MCF 10A (cell line): ENCODE measurements at regions not wholly inside any gene's neighbourhood (a gene's known extent, or its start where the extent isn't known, plus 50 kb on each side); places are given as distances from the start of the nearest gene placed in this dataset.

Experiments
- BruUV-seq: library from RNA; stranded (reverse); fragments of 400-500 nt; replicated peaks from 2 replicates; lab custom pipeline; 2021; lab: Mats Ljungman, UMichigan
- CTCF ChIA-PET: fragments of 300-600 bp; sonication (Branson Sonifier 250); formaldehyde crosslinking; extraction: SDS; loops from one replicate; lab custom pipeline; 2021; ENCODE audit warnings: antibody characterized with exemption, inconsistent platforms; lab: Yijun Ruan, JAX
- POLR2A ChIA-PET: fragments of 300-600, 350-650 bp; sonication (Branson Sonifier 250); formaldehyde crosslinking; extraction: SDS; loops from one replicate; lab custom pipeline; 2020; ENCODE audit warnings: antibody characterized with exemption, inconsistent platforms; lab: Yijun Ruan, JAX
- DNase-seq: peaks from one replicate; pipeline ENCODE4 v3.0.0-alpha.2; 2018; ENCODE audit not compliant: unreplicated experiment
- H3K27ac Mint-ChIP-seq: one replicate; pipeline ENCODE4 v1.8.0; 2022; ENCODE audit warnings: mild to moderate bottlenecking, low read depth, mixed read lengths; ENCODE audit not compliant: unreplicated experiment
- H3K27me3 Mint-ChIP-seq: one replicate; pipeline ENCODE4 v1.8.0; 2022; ENCODE audit warnings: mixed read lengths; ENCODE audit not compliant: insufficient read depth, unreplicated experiment
- H3K36me3 Mint-ChIP-seq: one replicate; pipeline ENCODE4 v1.8.0; 2022; ENCODE audit warnings: mild to moderate bottlenecking, moderate library complexity, mixed read lengths; ENCODE audit not compliant: insufficient read depth, unreplicated experiment
- H3K4me1 Mint-ChIP-seq: one replicate; pipeline ENCODE4 v1.8.0; 2022; ENCODE audit warnings: mixed read lengths; ENCODE audit not compliant: insufficient read depth, unreplicated experiment
- H3K4me3 Mint-ChIP-seq: one replicate; pipeline ENCODE4 v1.8.0; 2022; ENCODE audit warnings: mild to moderate bottlenecking, moderate library complexity, mixed read lengths; ENCODE audit not compliant: unreplicated experiment
- H3K9me3 Mint-ChIP-seq: one replicate; pipeline ENCODE4 v1.8.0; 2022; ENCODE audit warnings: mixed read lengths; ENCODE audit not compliant: unreplicated experiment
- CTCF ChIP-seq: fragments of 200-600 bp; IDR thresholded peaks from one replicate; pipeline ENCODE4 v1.8.0; 2022; ENCODE audit warnings: antibody characterized with exemption, mild to moderate bottlenecking; ENCODE audit not compliant: unreplicated experiment
- intact Hi-C: fragments of 100-400 bp; cut with micrococcal nuclease; formaldehyde crosslinking; loops from 2 replicates; pipeline ENCODE4 v1.14.1; 2022

DNA sequence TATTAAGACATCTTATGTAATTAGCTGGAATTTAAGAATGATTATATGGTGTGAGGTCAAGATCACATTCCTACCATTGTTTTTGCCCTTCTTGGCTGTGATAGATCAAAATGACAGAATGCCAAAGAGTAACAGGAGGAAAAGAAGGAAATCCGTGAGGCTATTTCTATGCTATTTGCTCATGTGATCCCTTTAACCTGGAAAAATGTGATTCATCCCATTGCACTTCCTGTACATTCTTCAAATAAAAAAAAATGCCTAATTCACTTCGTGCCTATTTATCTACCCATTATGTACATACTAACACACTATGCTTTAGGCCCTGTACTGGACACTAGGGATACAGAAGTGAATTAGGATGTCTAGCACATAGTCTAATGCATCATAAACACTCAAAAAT lies 154.1 kb upstream of the PAPPA start:
- intact Hi-C loops, result loop anchor here (5.0 kb wide), 1 partner anchor 307 kb away; no protein-coding TSS in a partner anchor

GRCh38 chr9:116000748-116001329 lies 152.8 kb upstream of the PAPPA start:
- H3K36me3 Mint-ChIP-seq, result no peaks in the 10 kb centered on the region
- TF ChIP-seq CTCF, result peak; percentile 37
- CTCF ChIA-PET, result no interaction called here
- H3K9me3 Mint-ChIP-seq, result no peaks in the 10 kb centered on the region
- POLR2A ChIA-PET, result interaction anchor here (2.5 kb wide), 1 partner anchor 8 kb away, joined by 6 read pairs; no protein-coding TSS in a partner anchor
- peaks cover 44% of the 10 kb centered on the region for H3K4me1 Mint-ChIP-seq
- no peak overlapping the region for H3K4me3 Mint-ChIP-seq
- BruUV-seq, result no TSS peak
- DNase-seq, result peak; percentile 45
- H3K27me3 Mint-ChIP-seq, result no peaks in the 10 kb centered on the region
- intact Hi-C loops, result loop anchor here (5.0 kb wide), 1 partner anchor 119 kb away; no protein-coding TSS in a partner anchor
- H3K27ac Mint-ChIP-seq, result no peak overlapping the region

More for the DNA sequence above, 154.1 kb upstream of the PAPPA start:
- DNase-seq, result peak; percentile 42
- no peaks in the 10 kb centered on the region for H3K27me3 Mint-ChIP-seq
- CTCF ChIA-PET, result interaction anchor here (0.6 to 0.7 kb wide), 2 partner anchors 418 to 556 kb away, joined by 3 read pairs; no protein-coding TSS in a partner anchor
- no peak for TF ChIP-seq CTCF
- no peaks in the 10 kb centered on the region for H3K9me3 Mint-ChIP-seq
- BruUV-seq, result no TSS peak
- H3K4me1 Mint-ChIP-seq, result peaks cover 53% of the 10 kb centered on the region
- no peak overlapping the region for H3K27ac Mint-ChIP-seq
- H3K4me3 Mint-ChIP-seq, result no peak overlapping the region
- no peaks in the 10 kb centered on the region for H3K36me3 Mint-ChIP-seq
- POLR2A ChIA-PET, result no interaction called here

GRCh38 chr9:116002181-116002580 lies 151.4 kb upstream of the PAPPA start:
- Mint-ChIP-seq H3K4me3 (no peak overlapping the region), H3K27ac (peak overlapping the region; percentile 74), H3K36me3 (no peaks in the 10 kb centered on the region), H3K9me3 (no peaks in the 10 kb centered on the region), H3K27me3 (no peaks in the 10 kb centered on the region), H3K4me1 (peaks cover 30% of the 10 kb centered on the region)
- TF ChIP-seq CTCF, result no peak
- intact Hi-C loops, result loop anchor here (5.0 kb wide), 1 partner anchor 120 kb away; no protein-coding TSS in a partner anchor
- no TSS peak for BruUV-seq
- DNase-seq, result no peak
- CTCF ChIA-PET, result interaction anchor here (1.4 kb wide), 1 partner anchor 58 kb away, joined by 6 read pairs; no protein-coding TSS in a partner anchor
- POLR2A ChIA-PET, result interaction anchor here (0.6 to 2.5 kb wide), 7 partner anchors 10 to 122 kb away, joined by 3 to 23 read pairs (median 5); no protein-coding TSS in a partner anchor

DNA sequence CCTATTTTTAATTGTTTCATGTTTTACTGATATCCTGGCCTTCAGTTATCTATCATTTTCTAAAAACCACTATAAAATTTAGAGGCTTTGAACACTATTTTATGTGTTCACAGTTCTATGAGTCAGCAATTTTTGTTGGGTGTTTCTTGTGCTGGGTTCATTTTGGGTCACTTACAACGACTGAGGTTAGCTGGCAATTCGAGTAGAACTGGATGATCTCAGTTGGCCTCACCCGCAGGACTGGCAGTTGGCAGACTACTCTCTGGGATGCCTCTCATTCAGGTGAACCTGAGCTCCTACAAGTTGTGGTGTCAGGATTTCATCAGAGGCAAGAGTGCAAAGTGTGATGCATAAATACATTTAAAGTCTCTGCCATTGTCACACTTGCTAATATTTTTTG lies 151.0 kb upstream of the PAPPA start:
- peak overlapping the region; percentile 74 for H3K27ac Mint-ChIP-seq
- peaks cover 26% of the 10 kb centered on the region for H3K4me1 Mint-ChIP-seq
- CTCF ChIA-PET, result interaction anchor here (1.4 kb wide), 1 partner anchor 58 kb away, joined by 6 read pairs; no protein-coding TSS in a partner anchor
- no TSS peak for BruUV-seq
- no peak overlapping the region for H3K4me3 Mint-ChIP-seq
- DNase-seq, result peak; percentile 77
- TF ChIP-seq CTCF, result no peak
- POLR2A ChIA-PET, result interaction anchor here (0.7 to 2.5 kb wide), 7 partner anchors 10 to 122 kb away, joined by 3 to 23 read pairs (median 5); no protein-coding TSS in a partner anchor
- intact Hi-C loops, result loop anchor here (5.0 kb wide), 1 partner anchor 120 kb away; no protein-coding TSS in a partner anchor
- no peaks in the 10 kb centered on the region for H3K9me3 Mint-ChIP-seq
- no peaks in the 10 kb centered on the region for H3K36me3 Mint-ChIP-seq
- no peaks in the 10 kb centered on the region for H3K27me3 Mint-ChIP-seq
